Smooth muscle cell (in vitro differentiated cells): ENCODE measurements at regions not wholly inside any gene's neighbourhood (a gene's known extent, or its start where the extent isn't known, plus 50 kb on each side); places are given as distances from the start of the nearest gene placed in this dataset.

Experiments used
- DNase-seq: peaks from one replicate; lab custom pipeline; 2025; ENCODE audit not compliant: unreplicated experiment; lab: John Stamatoyannopoulos, UW
- H2AFZ ChIP-seq: fragments of 200-600 bp; sonication (generic); 2 replicates; pipeline ENCODE4 v1.6.0; 2016; ENCODE audit warnings: antibody characterized with exemption, low read depth, mild to moderate bottlenecking
- H3F3A ChIP-seq: fragments of 200-600 bp; sonication (generic); 2 replicates; pipeline ENCODE4 v1.6.0; 2017; ENCODE audit warnings: antibody characterized with exemption, low read depth
- H3K27ac ChIP-seq: fragments of 200-600 bp; sonication (generic); 2 replicates; pipeline ENCODE4 v1.5.1; 2016; ENCODE audit warnings: low read depth, mild to moderate bottlenecking
- H3K27me3 ChIP-seq: fragments of 200-600 bp; sonication (generic); 2 replicates; pipeline ENCODE4 v1.6.1; 2016; ENCODE audit warnings: low read depth, mild to moderate bottlenecking
- H3K36me3 ChIP-seq: fragments of 200-600 bp; sonication (generic); 2 replicates; pipeline ENCODE4 v1.5.1; 2016; ENCODE audit warnings: low read depth
- H3K4me1 ChIP-seq: fragments of 200-600 bp; sonication (generic); 2 replicates; pipeline ENCODE4 v1.5.1; 2016; ENCODE audit warnings: low read depth
- H3K4me2 ChIP-seq: fragments of 200-600 bp; sonication (generic); 2 replicates; pipeline ENCODE4 v1.6.0; 2016; ENCODE audit warnings: mild to moderate bottlenecking
- H3K4me3 ChIP-seq: fragments of 200-600 bp; sonication (generic); 2 replicates; pipeline ENCODE4 v1.5.1; 2016; ENCODE audit warnings: mild to moderate bottlenecking
- H3K79me2 ChIP-seq: fragments of 200-600 bp; sonication (generic); 2 replicates; pipeline ENCODE4 v1.6.0; 2016; ENCODE audit warnings: low read depth, mild to moderate bottlenecking
- H3K9ac ChIP-seq: fragments of 200-600 bp; sonication (generic); 2 replicates; pipeline ENCODE4 v1.6.0; 2016; ENCODE audit warnings: low read depth
- H3K9me3 ChIP-seq: fragments of 200-600 bp; sonication (generic); replicated peaks from 2 replicates; pipeline ENCODE4 v1.5.1; 2016; ENCODE audit warnings: low read depth
- H4K20me1 ChIP-seq: fragments of 200-600 bp; sonication (generic); 2 replicates; pipeline ENCODE4 v1.6.0; 2016; ENCODE audit warnings: low read depth
- WGBS: methylation state at CpG from one replicate; pipeline ENCODE4 v1.1.7; 2016; ENCODE audit warnings: low lambda C conversion rate; 5-methylcytosine and 5-hydroxymethylcytosine counted together
- TF ChIP-seq, protein P1 (sequence below): fragments of 200-600 bp; sonication (generic); IDR thresholded peaks from 2 replicates; pipeline ENCODE4 v1.5.1; 2017; ENCODE audit warnings: borderline replicate concordance, mild to moderate bottlenecking, antibody characterized with exemption; ENCODE audit not compliant: insufficient read depth, poor library complexity, severe bottlenecking

DNA sequence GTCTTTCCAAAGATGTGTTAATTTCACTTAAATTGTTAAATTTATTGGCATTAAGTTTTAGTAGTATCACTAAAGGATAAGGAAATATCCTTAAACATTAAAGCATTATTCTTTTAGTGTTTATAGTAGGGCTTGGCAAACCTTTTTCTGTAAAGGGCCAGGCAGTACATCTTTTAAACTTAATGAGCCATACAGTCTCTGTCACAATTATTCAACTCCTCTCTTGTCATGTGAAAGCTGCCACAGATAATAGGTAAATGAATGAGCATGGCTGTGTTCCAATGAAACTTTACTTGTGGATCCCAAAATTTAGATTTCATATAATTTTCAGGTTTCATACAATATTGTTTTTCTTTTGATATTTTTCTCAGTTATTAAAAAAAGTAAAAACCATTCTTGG lies 268.2 kb upstream of the C11orf87 start:
- Histone ChIP-seq H3F3A (no peaks in the 10 kb centered on the region), H3K79me2 (no peaks in the 10 kb centered on the region), H3K4me2 (no peak overlapping the region), H3K36me3 (no peaks in the 10 kb centered on the region), H3K4me3 (no peak overlapping the region), H3K27ac (no peak overlapping the region), H3K27me3 (no peaks in the 10 kb centered on the region), H2AFZ (no peak overlapping the region), H3K9me3 (peaks cover 17% of the 10 kb centered on the region), H3K4me1 (peaks cover 8% of the 10 kb centered on the region), H4K20me1 (no peaks in the 10 kb centered on the region), H3K9ac (no peak overlapping the region)
- DNase-seq: no peak
- TF ChIP-seq, protein P1, sequence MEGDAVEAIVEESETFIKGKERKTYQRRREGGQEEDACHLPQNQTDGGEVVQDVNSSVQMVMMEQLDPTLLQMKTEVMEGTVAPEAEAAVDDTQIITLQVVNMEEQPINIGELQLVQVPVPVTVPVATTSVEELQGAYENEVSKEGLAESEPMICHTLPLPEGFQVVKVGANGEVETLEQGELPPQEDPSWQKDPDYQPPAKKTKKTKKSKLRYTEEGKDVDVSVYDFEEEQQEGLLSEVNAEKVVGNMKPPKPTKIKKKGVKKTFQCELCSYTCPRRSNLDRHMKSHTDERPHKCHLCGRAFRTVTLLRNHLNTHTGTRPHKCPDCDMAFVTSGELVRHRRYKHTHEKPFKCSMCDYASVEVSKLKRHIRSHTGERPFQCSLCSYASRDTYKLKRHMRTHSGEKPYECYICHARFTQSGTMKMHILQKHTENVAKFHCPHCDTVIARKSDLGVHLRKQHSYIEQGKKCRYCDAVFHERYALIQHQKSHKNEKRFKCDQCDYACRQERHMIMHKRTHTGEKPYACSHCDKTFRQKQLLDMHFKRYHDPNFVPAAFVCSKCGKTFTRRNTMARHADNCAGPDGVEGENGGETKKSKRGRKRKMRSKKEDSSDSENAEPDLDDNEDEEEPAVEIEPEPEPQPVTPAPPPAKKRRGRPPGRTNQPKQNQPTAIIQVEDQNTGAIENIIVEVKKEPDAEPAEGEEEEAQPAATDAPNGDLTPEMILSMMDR: no peak

DNA sequence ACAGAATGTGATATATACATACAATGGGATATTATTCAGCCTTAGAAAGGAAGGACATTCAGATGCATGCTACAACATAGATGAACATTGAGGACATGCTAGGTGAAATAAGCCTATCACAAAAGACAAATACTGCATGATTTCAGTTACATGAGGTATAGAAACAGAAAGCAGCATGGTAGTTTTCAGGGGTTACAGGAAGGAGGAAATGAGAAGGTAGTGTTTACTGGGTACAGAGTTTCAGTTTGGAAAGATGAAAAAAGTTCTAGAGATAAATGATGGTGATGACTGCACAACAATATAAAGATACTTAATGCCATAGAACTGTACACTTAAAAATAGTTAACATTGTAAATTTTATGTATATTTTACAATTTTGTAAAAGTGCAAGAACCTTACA lies 266.7 kb upstream of the C11orf87 start:
- Histone ChIP-seq H3K4me1 (peaks cover 6% of the 10 kb centered on the region), H3K4me2 (no peak overlapping the region), H3K9ac (no peak overlapping the region), H3F3A (no peaks in the 10 kb centered on the region), H3K79me2 (no peaks in the 10 kb centered on the region), H3K4me3 (no peak overlapping the region), H2AFZ (no peak overlapping the region), H4K20me1 (no peaks in the 10 kb centered on the region), H3K36me3 (no peaks in the 10 kb centered on the region), H3K27me3 (no peaks in the 10 kb centered on the region), H3K27ac (no peak overlapping the region), H3K9me3 (peaks cover 17% of the 10 kb centered on the region)
- TF ChIP-seq, protein P1: no peak
- no peak for DNase-seq

DNA sequence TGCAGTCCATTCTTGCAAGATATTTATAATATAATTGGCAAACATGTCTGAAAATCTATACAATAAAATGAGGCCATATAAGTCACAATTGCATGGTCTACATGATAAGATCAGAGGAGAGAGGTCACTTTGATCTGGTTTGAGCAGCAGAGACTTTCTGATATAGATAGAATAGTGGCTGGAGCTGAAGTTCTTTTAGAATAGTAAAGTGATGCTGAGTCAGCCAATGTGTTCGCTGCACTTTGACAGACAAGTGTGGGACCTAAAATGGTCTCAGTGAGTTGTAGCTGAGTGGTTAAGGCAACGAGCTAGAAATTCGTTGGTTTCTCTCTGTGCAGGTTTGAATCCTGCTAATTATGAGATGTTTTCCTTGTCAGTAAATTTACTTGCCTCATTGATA lies 257.0 kb upstream of the C11orf87 start:
- Histone ChIP-seq H3K27ac (no peak overlapping the region), H3K27me3 (no peaks in the 10 kb centered on the region), H3K4me2 (no peak overlapping the region), H3K9ac (no peak overlapping the region), H3K4me3 (no peak overlapping the region), H2AFZ (no peak overlapping the region), H3K36me3 (no peaks in the 10 kb centered on the region), H4K20me1 (no peaks in the 10 kb centered on the region), H3K4me1 (no peaks in the 10 kb centered on the region), H3K9me3 (no peaks in the 10 kb centered on the region), H3K79me2 (no peaks in the 10 kb centered on the region), H3F3A (no peaks in the 10 kb centered on the region)
- TF ChIP-seq, protein P1: no peak
- 85% methylated on average over 3 of the region's 3 CpGs for WGBS
- DNase-seq: no peak

DNA sequence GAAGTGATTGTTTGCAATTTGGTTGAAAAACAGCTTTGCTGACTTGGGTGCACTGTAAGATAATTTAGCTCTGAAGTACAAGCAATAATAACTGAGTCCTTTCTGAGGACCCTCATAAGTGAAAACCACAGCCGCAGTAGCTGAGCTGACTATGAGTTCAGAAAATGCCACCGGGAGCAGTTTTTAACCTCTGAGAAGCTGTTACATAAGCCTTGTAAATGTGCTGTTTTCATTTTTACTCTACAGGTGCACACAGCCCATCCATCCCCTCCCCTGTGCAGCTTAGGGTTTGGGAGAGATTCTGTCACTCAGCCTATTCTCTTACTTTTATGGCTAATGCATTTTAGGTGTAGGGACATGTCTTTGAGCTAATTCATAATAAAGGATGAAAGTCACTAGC lies 255.5 kb upstream of the C11orf87 start:
- no peaks in the 10 kb centered on the region for H3K27me3 ChIP-seq
- no peaks in the 10 kb centered on the region for H4K20me1 ChIP-seq
- WGBS: 95% methylated on average over 2 of the region's 2 CpGs
- no peaks in the 10 kb centered on the region for H3K4me1 ChIP-seq
- no peaks in the 10 kb centered on the region for H3K36me3 ChIP-seq
- DNase-seq: no peak
- no peak overlapping the region for H3K4me3 ChIP-seq
- H3K79me2 ChIP-seq: no peaks in the 10 kb centered on the region
- H3K9ac ChIP-seq: no peak overlapping the region
- H3K9me3 ChIP-seq: no peaks in the 10 kb centered on the region
- TF ChIP-seq, protein P1: no peak
- no peak overlapping the region for H3K27ac ChIP-seq
- no peak overlapping the region for H3K4me2 ChIP-seq
- no peaks in the 10 kb centered on the region for H3F3A ChIP-seq
- no peak overlapping the region for H2AFZ ChIP-seq
